Ishikawa (cell line): ENCODE measurements at regions not wholly inside any gene's neighbourhood (a gene's known extent, or its start where the extent isn't known, plus 50 kb on each side); places are given as distances from the start of the nearest gene placed in this dataset.

Experiments
- YY1 ChIP-seq: IDR thresholded peaks from 2 replicates; pipeline ENCODE4 v1.6.1; 2012; ENCODE audit warnings: low read depth
- TF ChIP-seq, protein P1 (sequence below): IDR thresholded peaks from 2 replicates; pipeline ENCODE4 v1.6.1; 2012

DNA sequence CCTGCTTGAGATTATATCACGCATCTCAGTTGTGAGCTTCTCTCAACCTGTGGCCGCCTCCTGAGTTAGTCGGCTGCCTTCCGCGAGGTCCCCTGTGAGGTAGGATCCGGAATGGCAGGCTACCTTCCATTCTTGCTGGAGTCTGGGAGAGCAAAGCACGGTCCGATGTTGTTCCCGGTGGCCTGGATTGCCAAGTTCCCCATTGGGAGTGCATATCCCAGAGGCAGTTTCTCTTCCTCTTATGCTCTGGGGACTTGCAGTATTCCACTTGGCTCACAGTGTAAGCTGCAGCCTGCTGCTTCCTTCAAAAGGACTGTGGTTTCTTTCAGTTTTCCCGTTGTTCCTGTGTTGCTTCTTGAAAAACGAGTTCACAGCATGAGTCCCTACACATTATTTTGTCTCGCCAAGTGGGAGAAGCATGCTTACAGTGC, 225.4 kb upstream of the ZWINT start:
- TF ChIP-seq, protein P1, sequence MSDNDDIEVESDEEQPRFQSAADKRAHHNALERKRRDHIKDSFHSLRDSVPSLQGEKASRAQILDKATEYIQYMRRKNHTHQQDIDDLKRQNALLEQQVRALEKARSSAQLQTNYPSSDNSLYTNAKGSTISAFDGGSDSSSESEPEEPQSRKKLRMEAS, result no peak
- no peak for TF ChIP-seq YY1
